ENCODE measurements at regions not wholly inside any gene's neighbourhood (a gene's known extent, or its start where the extent isn't known, plus 50 kb on each side); places are given as distances from the start of the nearest gene placed in this dataset.

- H4K20me1 ChIP-seq (ENCODE audit: control insufficient read depth, insufficient read depth, insufficient read length) = no peaks in the 10 kb centered on the region
- H3K4me1 ChIP-seq (ENCODE audit: insufficient read depth, low read length) = no peaks in the 10 kb centered on the region
- no peak overlapping the region for H4K91ac ChIP-seq (ENCODE audit: insufficient read length, low read depth, low read length)
- H3K4ac ChIP-seq (ENCODE audit: low read depth, low read length) = no peak overlapping the region
- H4K5ac ChIP-seq (ENCODE audit: insufficient read length, low read depth, low read length) = no peak overlapping the region
- no peaks in the 10 kb centered on the region for H3K9me3 ChIP-seq (ENCODE audit: control insufficient read depth, low read depth, low read length)
- Mint-ChIP-seq H3K4me3 (no peak overlapping the region), H3K4me1 (no peaks in the 10 kb centered on the region), H3K27me3 (ENCODE audit: low read depth) (no peaks in the 10 kb centered on the region), H3K36me3 (ENCODE audit: insufficient read depth in 1 of 3, low read depth in 3 of 3) (no peaks in the 10 kb centered on the region), H3K27ac (no peak overlapping the region; a peak in 1 of 7 replicates), H3K9me3 (no peaks in the 10 kb centered on the region)
- H3K14ac ChIP-seq (ENCODE audit: insufficient read depth, low read length) = no peak overlapping the region
- no peak overlapping the region for H2BK15ac ChIP-seq (ENCODE audit: low read depth, low read length)
- H3K9ac ChIP-seq (ENCODE audit: extremely low read depth, insufficient read length, low read length) = no peak overlapping the region
- H2AK5ac ChIP-seq (ENCODE audit: insufficient read length, low read length) = no peak overlapping the region
- no peak overlapping the region for H2BK20ac ChIP-seq (ENCODE audit: low read depth, low read length, poor library complexity, severe bottlenecking)
- H3K79me1 ChIP-seq (ENCODE audit: insufficient read depth, low read depth, low read length, poor library complexity, severe bottlenecking) = no peaks in the 10 kb centered on the region
- no peaks in the 10 kb centered on the region for H3K79me2 ChIP-seq (ENCODE audit: insufficient read depth, low read length)
- H2BK5ac ChIP-seq (ENCODE audit: insufficient read length, low read length) = no peak overlapping the region
- no peaks in the 10 kb centered on the region for H3K23me2 ChIP-seq (ENCODE audit: insufficient read length, low read depth, low read length, poor library complexity, severe bottlenecking)
- no peak overlapping the region for H3K27ac ChIP-seq (ENCODE audit: insufficient read length, low read depth, low read length)
- no peak overlapping the region for H3K23ac ChIP-seq (ENCODE audit: insufficient read length, low read depth, low read length)
- no peak overlapping the region for H3K56ac ChIP-seq (ENCODE audit: insufficient read length, low read depth, low read length)
- H3K27me3 ChIP-seq (ENCODE audit: insufficient read depth, low read length) = no peaks in the 10 kb centered on the region
- no peak overlapping the region for H2AFZ ChIP-seq (ENCODE audit: low read length)
- no peak overlapping the region for H3T11ph ChIP-seq (ENCODE audit: low read length)
- no peak for TF ChIP-seq CTCF (conservative IDR thresholded peaks at IDR 0.05)
- no peak overlapping the region for H2BK120ac ChIP-seq (ENCODE audit: low read depth, low read length, poor library complexity, severe bottlenecking)
- H3K18ac ChIP-seq (ENCODE audit: insufficient read length, low read depth, low read length) = no peak overlapping the region
- H4K8ac ChIP-seq (replicated peaks; ENCODE audit: insufficient read length, low read depth, low read length) = no peak overlapping the region
- H2BK12ac ChIP-seq (ENCODE audit: insufficient read length, low read depth, low read length) = no peak overlapping the region
- WGBS (ENCODE audit: extremely low coverage, insufficient read length, low lambda C conversion rate) = no CpG with 5 or more reads among the region's 3 CpGs
- DNase-seq = no peak
- no peak overlapping the region for H3K4me2 ChIP-seq (ENCODE audit: insufficient read depth, insufficient read length, low read length)
Measured at GRCh38 chr11:60609632-60610031, 89.8 kb upstream of the MS4A8 start.

Measured in H9 (cell line).